SJCRH30 (cell line): ENCODE measurements at regions not wholly inside any gene's neighbourhood (a gene's known extent, or its start where the extent isn't known, plus 50 kb on each side); places are given as distances from the start of the nearest gene placed in this dataset.

Source experiments
- DNase-seq, 2 experiments: peaks; one replicate each; pipeline ENCODE4 v3.0.0-alpha.2; 2015 to 2020
- H3K27ac ChIP-seq: fragments of 250-450 bp; sonication (Bioruptor Pico); 2 replicates; pipeline ENCODE4 v1.5.1; 2020; ENCODE audit warnings: mild to moderate bottlenecking, moderate library complexity
- H3K27me3 ChIP-seq: fragments of 250-450 bp; sonication (Bioruptor Pico); 2 replicates; pipeline ENCODE4 v1.5.1; 2020; ENCODE audit warnings: mild to moderate bottlenecking, moderate library complexity
- H3K36me3 ChIP-seq: fragments of 250-450 bp; sonication (Bioruptor Pico); 2 replicates; pipeline ENCODE4 v1.5.1; 2020; ENCODE audit warnings: mild to moderate bottlenecking, moderate library complexity
- H3K4me1 ChIP-seq: fragments of 250-450 bp; sonication (Bioruptor Pico); 2 replicates; pipeline ENCODE4 v1.5.1; 2020; ENCODE audit warnings: mild to moderate bottlenecking, moderate library complexity
- H3K4me3 ChIP-seq: fragments of 250-450 bp; sonication (Bioruptor Pico); 2 replicates; pipeline ENCODE4 v1.5.1; 2020; ENCODE audit warnings: mild to moderate bottlenecking, moderate library complexity
- H3K9me3 ChIP-seq: fragments of 250-450 bp; sonication (Bioruptor Pico); replicated peaks from 2 replicates; pipeline ENCODE4 v1.5.1; 2020; ENCODE audit warnings: mild to moderate bottlenecking, moderate library complexity

GRCh38 chr1:56081736-56082135, 497.6 kb downstream of the PLPP3 start:
- Histone ChIP-seq H3K27ac (no peak overlapping the region), H3K4me3 (no peak overlapping the region), H3K27me3 (no peaks in the 10 kb centered on the region), H3K9me3 (no peaks in the 10 kb centered on the region), H3K4me1 (no peaks in the 10 kb centered on the region), H3K36me3 (no peaks in the 10 kb centered on the region)
- DNase-seq: no peak

- Histone ChIP-seq H3K9me3 (no peaks in the 10 kb centered on the region), H3K4me3 (no peak overlapping the region), H3K27me3 (no peaks in the 10 kb centered on the region), H3K4me1 (no peaks in the 10 kb centered on the region), H3K36me3 (no peaks in the 10 kb centered on the region), H3K27ac (no peak overlapping the region)
- DNase-seq: no peak
Observed at GRCh38 chr1:56081173-56081572, 498.2 kb downstream of the PLPP3 start.

GRCh38 chr1:56080123-56080522, 499.2 kb downstream of the PLPP3 start:
- H3K27ac ChIP-seq: no peak overlapping the region
- no peak for DNase-seq
- no peaks in the 10 kb centered on the region for H3K27me3 ChIP-seq
- no peaks in the 10 kb centered on the region for H3K9me3 ChIP-seq
- H3K36me3 ChIP-seq: no peaks in the 10 kb centered on the region
- no peaks in the 10 kb centered on the region for H3K4me1 ChIP-seq
- H3K4me3 ChIP-seq: no peak overlapping the region

- Histone ChIP-seq H3K27ac (no peak overlapping the region), H3K9me3 (no peaks in the 10 kb centered on the region), H3K4me3 (no peak overlapping the region), H3K4me1 (no peaks in the 10 kb centered on the region), H3K36me3 (no peaks in the 10 kb centered on the region), H3K27me3 (no peaks in the 10 kb centered on the region)
- DNase-seq: no peak
Observed at GRCh38 chr1:56079391-56079790, 500.0 kb downstream of the PLPP3 start.

- Histone ChIP-seq H3K36me3 (no peaks in the 10 kb centered on the region), H3K4me3 (no peak overlapping the region), H3K27ac (no peak overlapping the region), H3K4me1 (no peaks in the 10 kb centered on the region), H3K27me3 (no peaks in the 10 kb centered on the region), H3K9me3 (no peaks in the 10 kb centered on the region)
- no peak for DNase-seq
Observed at GRCh38 chr1:56077206-56077605, 502.2 kb downstream of the PLPP3 start.

- H3K27me3 ChIP-seq: no peaks in the 10 kb centered on the region
- H3K4me3 ChIP-seq: no peak overlapping the region
- no peaks in the 10 kb centered on the region for H3K4me1 ChIP-seq
- H3K9me3 ChIP-seq: no peaks in the 10 kb centered on the region
- no peak for DNase-seq
- no peak overlapping the region for H3K27ac ChIP-seq
- H3K36me3 ChIP-seq: no peaks in the 10 kb centered on the region
Observed at GRCh38 chr1:56074007-56074651, 505.2 kb downstream of the PLPP3 start.

GRCh38 chr1:56073614-56074006, 505.8 kb downstream of the PLPP3 start:
- DNase-seq: no peak
- no peaks in the 10 kb centered on the region for H3K36me3 ChIP-seq

GRCh38 chr1:56073206-56073605, 506.2 kb downstream of the PLPP3 start:
- Histone ChIP-seq H3K36me3 (no peaks in the 10 kb centered on the region), H3K4me3 (no peak overlapping the region), H3K9me3 (no peaks in the 10 kb centered on the region), H3K4me1 (no peaks in the 10 kb centered on the region), H3K27me3 (no peaks in the 10 kb centered on the region), H3K27ac (no peak overlapping the region)
- DNase-seq: no peak

More at GRCh38 chr1:56073614-56074006, 505.8 kb downstream of the PLPP3 start:
- no peak overlapping the region for H3K4me3 ChIP-seq
- H3K27ac ChIP-seq: no peak overlapping the region
- no peaks in the 10 kb centered on the region for H3K9me3 ChIP-seq
- no peaks in the 10 kb centered on the region for H3K4me1 ChIP-seq
- H3K27me3 ChIP-seq: no peaks in the 10 kb centered on the region

- no peak for DNase-seq
- Histone ChIP-seq H3K9me3 (no peaks in the 10 kb centered on the region), H3K27me3 (no peaks in the 10 kb centered on the region), H3K4me3 (no peak overlapping the region), H3K4me1 (no peaks in the 10 kb centered on the region), H3K36me3 (no peaks in the 10 kb centered on the region), H3K27ac (no peak overlapping the region)
Observed at GRCh38 chr1:56072310-56072709, 507.1 kb downstream of the PLPP3 start.

GRCh38 chr1:56071351-56071750, 508.0 kb downstream of the PLPP3 start:
- Histone ChIP-seq H3K4me3 (no peak overlapping the region), H3K36me3 (no peaks in the 10 kb centered on the region), H3K27ac (no peak overlapping the region), H3K27me3 (no peaks in the 10 kb centered on the region), H3K9me3 (no peaks in the 10 kb centered on the region), H3K4me1 (no peaks in the 10 kb centered on the region)
- no peak for DNase-seq

GRCh38 chr1:56070601-56071000, 508.8 kb downstream of the PLPP3 start:
- Histone ChIP-seq H3K4me1 (no peaks in the 10 kb centered on the region), H3K9me3 (no peaks in the 10 kb centered on the region), H3K4me3 (no peak overlapping the region), H3K27me3 (no peaks in the 10 kb centered on the region), H3K36me3 (no peaks in the 10 kb centered on the region), H3K27ac (no peak overlapping the region)
- DNase-seq: no peak

- Histone ChIP-seq H3K27me3 (no peaks in the 10 kb centered on the region), H3K4me3 (no peak overlapping the region), H3K9me3 (no peaks in the 10 kb centered on the region), H3K27ac (no peak overlapping the region), H3K4me1 (no peaks in the 10 kb centered on the region), H3K36me3 (no peaks in the 10 kb centered on the region)
- no peak for DNase-seq
Observed at GRCh38 chr1:56069824-56070223, 509.5 kb downstream of the PLPP3 start.

- H3K36me3 ChIP-seq: no peaks in the 10 kb centered on the region
- no peaks in the 10 kb centered on the region for H3K9me3 ChIP-seq
- H3K27me3 ChIP-seq: no peaks in the 10 kb centered on the region
- H3K27ac ChIP-seq: no peak overlapping the region
- no peaks in the 10 kb centered on the region for H3K4me1 ChIP-seq
- H3K4me3 ChIP-seq: no peak overlapping the region
- no peak for DNase-seq
Observed at GRCh38 chr1:56068908-56069307, 510.5 kb downstream of the PLPP3 start.

GRCh38 chr1:56068210-56068609, 511.2 kb downstream of the PLPP3 start:
- H3K27me3 ChIP-seq: no peaks in the 10 kb centered on the region
- no peak overlapping the region for H3K4me3 ChIP-seq
- no peaks in the 10 kb centered on the region for H3K4me1 ChIP-seq
- no peaks in the 10 kb centered on the region for H3K36me3 ChIP-seq
- no peak overlapping the region for H3K27ac ChIP-seq
- no peak for DNase-seq
- H3K9me3 ChIP-seq: no peaks in the 10 kb centered on the region

GRCh38 chr1:56065729-56066128, 513.6 kb downstream of the PLPP3 start:
- Histone ChIP-seq H3K27me3 (no peaks in the 10 kb centered on the region), H3K4me3 (no peak overlapping the region), H3K4me1 (no peaks in the 10 kb centered on the region), H3K9me3 (no peaks in the 10 kb centered on the region), H3K36me3 (no peaks in the 10 kb centered on the region), H3K27ac (no peak overlapping the region)
- no peak for DNase-seq

- H3K9me3 ChIP-seq: no peaks in the 10 kb centered on the region
- H3K4me1 ChIP-seq: no peaks in the 10 kb centered on the region
- no peaks in the 10 kb centered on the region for H3K27me3 ChIP-seq
- no peak overlapping the region for H3K4me3 ChIP-seq
- no peak overlapping the region for H3K27ac ChIP-seq
- no peak for DNase-seq
- H3K36me3 ChIP-seq: no peaks in the 10 kb centered on the region
Observed at GRCh38 chr1:56064705-56065104, 514.7 kb downstream of the PLPP3 start.
